NCI-H1048 (cell line): ENCODE measurements at regions not wholly inside any gene's neighbourhood (a gene's known extent, or its start where the extent isn't known, plus 50 kb on each side); places are given as distances from the start of the nearest gene placed in this dataset.
"Not testable (repeated sequence)": the region's sequence is repeated elsewhere in the genome, so short reads cannot be mapped to it uniquely, and the experiment has no call there.

ENCODE experiments used
- DNase-seq: peaks from one replicate; lab custom pipeline; 2025; lab: John Stamatoyannopoulos, UW

- DNase-seq: no peak
These were observed 296.4 kb downstream of the RPAP3 start for GRCh38 chr12:47409310-47409987.

- DNase-seq: no peak
These were observed 297.5 kb downstream of the RPAP3 start for GRCh38 chr12:47408171-47408871.

- no peak for DNase-seq
These were observed 298.2 kb downstream of the RPAP3 start for GRCh38 chr12:47407463-47408129.

- no peak for DNase-seq
These were observed 302.1 kb downstream of the RPAP3 start for GRCh38 chr12:47403681-47404080.

GRCh38 chr12:47401196-47401595, 304.6 kb downstream of the RPAP3 start:
- not testable (repeated sequence) for DNase-seq

- DNase-seq: no peak
These were observed 305.6 kb downstream of the RPAP3 start for GRCh38 chr12:47400266-47400665.

- peak; percentile 39 for DNase-seq
These were observed 308.1 kb downstream of the RPAP3 start for GRCh38 chr12:47397664-47398281.

- DNase-seq: no peak
These were observed 308.7 kb downstream of the RPAP3 start for GRCh38 chr12:47396902-47397663.

- DNase-seq: no peak
These were observed 311.8 kb downstream of the RPAP3 start for GRCh38 chr12:47394070-47394469.

- no peak for DNase-seq
These were observed 312.4 kb downstream of the RPAP3 start for GRCh38 chr12:47393403-47393790.

- DNase-seq: no peak
These were observed 311.8 kb upstream of the AMIGO2 start for GRCh38 chr12:47391566-47391965.

GRCh38 chr12:47388712-47389111, 309.0 kb upstream of the AMIGO2 start:
- no peak for DNase-seq

GRCh38 chr12:47387994-47388393, 308.2 kb upstream of the AMIGO2 start:
- DNase-seq: no peak

GRCh38 chr12:47385653-47386052, 305.9 kb upstream of the AMIGO2 start:
- no peak for DNase-seq

- no peak for DNase-seq
These were observed 304.2 kb upstream of the AMIGO2 start for GRCh38 chr12:47383942-47384341.

- no peak for DNase-seq
These were observed 302.5 kb upstream of the AMIGO2 start for GRCh38 chr12:47382305-47382704.

- DNase-seq: no peak
These were observed 299.1 kb upstream of the AMIGO2 start for GRCh38 chr12:47378907-47379306.

- DNase-seq: no peak
These were observed 298.4 kb upstream of the AMIGO2 start for GRCh38 chr12:47378222-47378582.

GRCh38 chr12:47377414-47378221, 297.9 kb upstream of the AMIGO2 start:
- no peak for DNase-seq

GRCh38 chr12:47376927-47377326, 297.2 kb upstream of the AMIGO2 start:
- no peak for DNase-seq

- no peak for DNase-seq
These were observed 293.9 kb upstream of the AMIGO2 start for GRCh38 chr12:47373554-47374150.
